ENCODE measurements at regions not wholly inside any gene's neighbourhood (a gene's known extent, or its start where the extent isn't known, plus 50 kb on each side); places are given as distances from the start of the nearest gene placed in this dataset.

- no peaks in the 10 kb centered on the region for H3K9me3 ChIP-seq
- no peaks in the 10 kb centered on the region for H3K27me3 ChIP-seq
- no peak for DNase-seq
- intact Hi-C loops (cut with DNase I; ENCODE audit: low total_unique reads), result no loop called here
- no peak overlapping the region for H3K4me3 ChIP-seq
- TF ChIP-seq POLR2A (IDR thresholded peaks at IDR 0.05), result no peak
- no peak for TF ChIP-seq CTCF (IDR thresholded peaks at IDR 0.05)
- no peaks in the 10 kb centered on the region for H3K4me1 ChIP-seq
- no peaks in the 10 kb centered on the region for H3K36me3 ChIP-seq
- no peak overlapping the region for H3K27ac ChIP-seq
These were observed 332.6 kb upstream of the SMC2 start for GRCh38 chr9:103761466-103761865.

- no peak overlapping the region for H3K27ac ChIP-seq
- H3K27me3 ChIP-seq, result no peaks in the 10 kb centered on the region
- no peak for DNase-seq
- TF ChIP-seq POLR2A (IDR thresholded peaks at IDR 0.05) (no peak), CTCF (IDR thresholded peaks at IDR 0.05) (no peak)
- H3K4me3 ChIP-seq, result no peak overlapping the region
- no peaks in the 10 kb centered on the region for H3K9me3 ChIP-seq
- no peaks in the 10 kb centered on the region for H3K4me1 ChIP-seq
- intact Hi-C loops (cut with DNase I; ENCODE audit: low total_unique reads), result no loop called here
- no peaks in the 10 kb centered on the region for H3K36me3 ChIP-seq
These were observed 304.4 kb upstream of the SMC2 start for GRCh38 chr9:103789686-103790085.

GRCh38 chr9:103798620-103799019 is 295.5 kb upstream of the SMC2 start:
- Histone ChIP-seq H3K9me3 (no peaks in the 10 kb centered on the region), H3K27me3 (no peaks in the 10 kb centered on the region), H3K4me1 (no peaks in the 10 kb centered on the region), H3K36me3 (no peaks in the 10 kb centered on the region), H3K4me3 (no peak overlapping the region), H3K27ac (no peak overlapping the region)
- DNase-seq, result no peak
- no peak for TF ChIP-seq CTCF (IDR thresholded peaks at IDR 0.05)
- no peak for TF ChIP-seq POLR2A (IDR thresholded peaks at IDR 0.05)
- intact Hi-C loops (cut with DNase I; ENCODE audit: low total_unique reads), result no loop called here

GRCh38 chr9:103799959-103800358 is 294.1 kb upstream of the SMC2 start:
- no peak overlapping the region for H3K4me3 ChIP-seq
- no peak overlapping the region for H3K27ac ChIP-seq
- no peaks in the 10 kb centered on the region for H3K9me3 ChIP-seq
- intact Hi-C loops (cut with DNase I; ENCODE audit: low total_unique reads), result no loop called here
- H3K4me1 ChIP-seq, result no peaks in the 10 kb centered on the region
- DNase-seq, result no peak
- TF ChIP-seq POLR2A (IDR thresholded peaks at IDR 0.05) (no peak), CTCF (IDR thresholded peaks at IDR 0.05) (no peak)
- H3K27me3 ChIP-seq, result no peaks in the 10 kb centered on the region
- no peaks in the 10 kb centered on the region for H3K36me3 ChIP-seq

- no peak for DNase-seq
- no peaks in the 10 kb centered on the region for H3K9me3 ChIP-seq
These were observed 292.0 kb upstream of the SMC2 start for GRCh38 chr9:103802068-103802467.

More at GRCh38 chr9:103802068-103802467, 292.0 kb upstream of the SMC2 start:
- no peaks in the 10 kb centered on the region for H3K36me3 ChIP-seq
- H3K4me3 ChIP-seq, result no peak overlapping the region
- no peak overlapping the region for H3K27ac ChIP-seq
- TF ChIP-seq POLR2A (IDR thresholded peaks at IDR 0.05) (no peak), CTCF (IDR thresholded peaks at IDR 0.05) (no peak)
- no peaks in the 10 kb centered on the region for H3K4me1 ChIP-seq
- H3K27me3 ChIP-seq, result no peaks in the 10 kb centered on the region
- intact Hi-C loops (cut with DNase I; ENCODE audit: low total_unique reads), result no loop called here
